Neural cell (in vitro differentiated cells): ENCODE measurements at regions not wholly inside any gene's neighbourhood (a gene's known extent, or its start where the extent isn't known, plus 50 kb on each side); places are given as distances from the start of the nearest gene placed in this dataset.

Experiments
- CTCF ChIP-seq: fragments of 450-650 bp; IDR thresholded peaks from 2 replicates; pipeline ENCODE4 v1.5.1; 2014; ENCODE audit warnings: antibody characterized with exemption, mild to moderate bottlenecking, moderate library complexity; ENCODE audit not compliant: poor library complexity, severe bottlenecking
- EZH2 ChIP-seq: fragments of 200-600, 300-800 bp; shearing (Covaris generic), sonication (generic); IDR thresholded peaks from 2 replicates; pipeline ENCODE4 v1.6.1; 2014; ENCODE audit warnings: antibody characterized with exemption, low read length, borderline replicate concordance, mild to moderate bottlenecking; ENCODE audit not compliant: insufficient read depth, poor library complexity, severe bottlenecking
- POLR2AphosphoS5 ChIP-seq: IDR thresholded peaks from 2 replicates; pipeline ENCODE4 v1.6.1; 2012

- no peak for TF ChIP-seq CTCF
- no peak for TF ChIP-seq EZH2
- no peak for TF ChIP-seq POLR2AphosphoS5
These were observed 298.7 kb downstream of the RFC3 start for GRCh38 chr13:34116651-34117050.
